ENCODE measurements at regions not wholly inside any gene's neighbourhood (a gene's known extent, or its start where the extent isn't known, plus 50 kb on each side); places are given as distances from the start of the nearest gene placed in this dataset.

- DNase-seq (ENCODE audit: low read depth, low spot score), result no peak
- in situ Hi-C loops (cut with HindIII; ENCODE audit: low pct_unique_long_range_greater_than_20kb, low sequenced_read_pairs), result no loop called here
These were observed 190.3 kb upstream of the TAB2 start for GRCh38 chr6:149127212-149127611.

- in situ Hi-C loops (cut with HindIII; ENCODE audit: low pct_unique_long_range_greater_than_20kb, low sequenced_read_pairs), result no loop called here
- no peak for DNase-seq (ENCODE audit: low read depth, low spot score)
These were observed 188.9 kb upstream of the TAB2 start for GRCh38 chr6:149128489-149129145.

- DNase-seq (ENCODE audit: low read depth, low spot score), result no peak
- in situ Hi-C loops (cut with HindIII; ENCODE audit: low pct_unique_long_range_greater_than_20kb, low sequenced_read_pairs), result no loop called here
These were observed 188.0 kb upstream of the TAB2 start for GRCh38 chr6:149129371-149130077.

- in situ Hi-C loops (cut with HindIII; ENCODE audit: low pct_unique_long_range_greater_than_20kb, low sequenced_read_pairs), result no loop called here
These were observed 187.4 kb upstream of the TAB2 start for GRCh38 chr6:149130090-149130489.

GRCh38 chr6:149130508-149130907 lies 187.0 kb upstream of the TAB2 start:
- in situ Hi-C loops (cut with HindIII; ENCODE audit: low pct_unique_long_range_greater_than_20kb, low sequenced_read_pairs), result no loop called here
- DNase-seq (ENCODE audit: low read depth, low spot score), result no peak

More at GRCh38 chr6:149130090-149130489, 187.4 kb upstream of the TAB2 start:
- no peak for DNase-seq (ENCODE audit: low read depth, low spot score)

GRCh38 chr6:149131891-149132290 lies 185.6 kb upstream of the TAB2 start:
- no peak for DNase-seq (ENCODE audit: low read depth, low spot score)
- in situ Hi-C loops (cut with HindIII; ENCODE audit: low pct_unique_long_range_greater_than_20kb, low sequenced_read_pairs), result no loop called here

- in situ Hi-C loops (cut with HindIII; ENCODE audit: low pct_unique_long_range_greater_than_20kb, low sequenced_read_pairs), result no loop called here
- DNase-seq (ENCODE audit: low read depth, low spot score), result no peak
These were observed 185.2 kb upstream of the TAB2 start for GRCh38 chr6:149132336-149132735.

- peak; percentile 56 for DNase-seq (ENCODE audit: low read depth, low spot score)
- in situ Hi-C loops (cut with HindIII; ENCODE audit: low pct_unique_long_range_greater_than_20kb, low sequenced_read_pairs), result no loop called here
These were observed 183.0 kb upstream of the TAB2 start for GRCh38 chr6:149134511-149134933.

- no peak for DNase-seq (ENCODE audit: low read depth, low spot score)
- in situ Hi-C loops (cut with HindIII; ENCODE audit: low pct_unique_long_range_greater_than_20kb, low sequenced_read_pairs), result no loop called here
These were observed 181.7 kb upstream of the TAB2 start for GRCh38 chr6:149135809-149136208.

- no peak for DNase-seq (ENCODE audit: low read depth, low spot score)
- in situ Hi-C loops (cut with HindIII; ENCODE audit: low pct_unique_long_range_greater_than_20kb, low sequenced_read_pairs), result no loop called here
These were observed 181.1 kb upstream of the TAB2 start for GRCh38 chr6:149136273-149136912.

GRCh38 chr6:149136913-149137286 lies 180.6 kb upstream of the TAB2 start:
- in situ Hi-C loops (cut with HindIII; ENCODE audit: low pct_unique_long_range_greater_than_20kb, low sequenced_read_pairs), result no loop called here
- no peak for DNase-seq (ENCODE audit: low read depth, low spot score)

GRCh38 chr6:149137594-149137993 lies 179.9 kb upstream of the TAB2 start:
- DNase-seq (ENCODE audit: low read depth, low spot score), result no peak
- in situ Hi-C loops (cut with HindIII; ENCODE audit: low pct_unique_long_range_greater_than_20kb, low sequenced_read_pairs), result no loop called here

GRCh38 chr6:149138089-149138488 lies 179.4 kb upstream of the TAB2 start:
- DNase-seq (ENCODE audit: low read depth, low spot score), result no peak
- in situ Hi-C loops (cut with HindIII; ENCODE audit: low pct_unique_long_range_greater_than_20kb, low sequenced_read_pairs), result no loop called here

GRCh38 chr6:149138699-149139294 lies 178.7 kb upstream of the TAB2 start:
- no peak for DNase-seq (ENCODE audit: low read depth, low spot score)
- in situ Hi-C loops (cut with HindIII; ENCODE audit: low pct_unique_long_range_greater_than_20kb, low sequenced_read_pairs), result no loop called here

GRCh38 chr6:149139782-149140136 lies 177.8 kb upstream of the TAB2 start:
- no peak for DNase-seq (ENCODE audit: low read depth, low spot score)
- in situ Hi-C loops (cut with HindIII; ENCODE audit: low pct_unique_long_range_greater_than_20kb, low sequenced_read_pairs), result no loop called here

- no peak for DNase-seq (ENCODE audit: low read depth, low spot score)
- in situ Hi-C loops (cut with HindIII; ENCODE audit: low pct_unique_long_range_greater_than_20kb, low sequenced_read_pairs), result no loop called here
These were observed 177.2 kb upstream of the TAB2 start for GRCh38 chr6:149140137-149140909.

- in situ Hi-C loops (cut with HindIII; ENCODE audit: low pct_unique_long_range_greater_than_20kb, low sequenced_read_pairs), result no loop called here
These were observed 176.6 kb upstream of the TAB2 start for GRCh38 chr6:149140910-149141290.

GRCh38 chr6:149142924-149143429 lies 174.5 kb upstream of the TAB2 start:
- in situ Hi-C loops (cut with HindIII; ENCODE audit: low pct_unique_long_range_greater_than_20kb, low sequenced_read_pairs), result no loop called here
- no peak for DNase-seq (ENCODE audit: low read depth, low spot score)

More at GRCh38 chr6:149140910-149141290, 176.6 kb upstream of the TAB2 start:
- no peak for DNase-seq (ENCODE audit: low read depth, low spot score)
